ENCODE measurements at regions not wholly inside any gene's neighbourhood (a gene's known extent, or its start where the extent isn't known, plus 50 kb on each side); places are given as distances from the start of the nearest gene placed in this dataset.
A peak's percentile ranks its signal among the peaks of the same experiment; 100 is the strongest.
"Not testable (repeated sequence)": the region's sequence is repeated elsewhere in the genome, so short reads cannot be mapped to it uniquely, and the experiment has no call there.

GRCh38 chrX:42157923-42158322 is 234.6 kb upstream of the CASK start:
- not testable (repeated sequence) for DNase-seq (ENCODE audit: low spot score)

DNA sequence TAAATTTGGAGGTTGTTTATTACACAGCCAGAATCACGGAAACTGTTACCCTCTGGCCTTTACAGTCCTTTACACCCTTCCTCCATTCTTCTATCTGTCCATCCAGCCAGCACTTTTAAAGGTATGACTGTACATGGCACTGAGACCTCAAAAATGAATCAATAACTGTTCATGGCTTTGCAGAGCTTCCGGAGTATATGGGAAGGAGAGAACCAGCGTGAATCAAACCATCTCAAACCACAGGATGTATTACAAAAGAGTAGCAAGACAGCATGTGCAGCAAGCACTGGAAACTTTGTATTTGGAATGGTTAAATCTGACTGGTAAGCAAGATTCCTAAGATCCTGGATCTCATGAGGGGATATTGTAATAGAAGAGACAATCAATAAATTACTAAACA is 228.5 kb upstream of the CASK start:
- DNase-seq (ENCODE audit: low spot score), result no peak

DNA sequence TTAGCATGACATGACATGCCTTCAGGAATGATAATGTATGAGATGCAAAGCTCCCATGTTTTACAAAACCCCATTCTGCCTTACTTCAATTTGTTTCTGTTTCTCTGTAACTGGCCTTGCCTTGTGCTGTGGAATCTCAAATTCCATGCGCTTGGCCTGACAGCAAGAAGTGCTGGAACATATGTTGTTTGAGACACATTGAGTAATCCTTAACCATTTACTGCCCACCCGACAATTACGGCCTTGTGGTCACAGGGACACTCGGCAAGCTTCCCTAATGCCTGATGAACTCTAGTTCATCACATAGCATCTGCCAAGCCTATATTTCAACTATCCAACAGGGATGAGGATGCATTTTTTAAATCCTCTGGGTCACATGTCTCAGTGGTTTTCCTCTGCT is 226.4 kb upstream of the CASK start:
- DNase-seq (ENCODE audit: low spot score), result no peak

- no peak for DNase-seq (ENCODE audit: low spot score)
Measured at GRCh38 chrX:42149281-42149680, 225.9 kb upstream of the CASK start.

GRCh38 chrX:42143866-42144592 is 220.7 kb upstream of the CASK start:
- no peak for DNase-seq (ENCODE audit: low spot score)

DNA sequence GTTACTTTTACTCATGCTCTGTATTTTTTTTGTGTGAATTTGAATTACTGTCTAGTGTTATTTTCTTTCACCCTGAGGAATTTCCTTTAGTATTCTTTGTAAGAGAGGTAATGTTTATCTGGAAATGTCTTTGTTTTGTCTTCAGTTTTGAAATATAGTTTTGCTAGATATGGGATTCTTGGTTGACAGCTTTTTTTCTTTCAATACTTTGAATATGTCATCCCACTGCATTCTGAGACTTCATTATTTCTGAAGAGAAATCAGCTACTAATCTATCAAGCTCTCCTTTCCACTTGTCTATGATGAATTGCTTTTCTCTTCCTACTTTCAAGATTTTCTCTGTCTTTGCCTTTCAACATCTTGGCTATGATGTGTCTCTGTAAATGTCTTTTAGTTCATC is 217.0 kb upstream of the CASK start:
- DNase-seq (ENCODE audit: low spot score), result no peak

GRCh38 chrX:42135583-42136228 is 212.4 kb upstream of the CASK start:
- DNase-seq (ENCODE audit: low spot score), result no peak

DNA sequence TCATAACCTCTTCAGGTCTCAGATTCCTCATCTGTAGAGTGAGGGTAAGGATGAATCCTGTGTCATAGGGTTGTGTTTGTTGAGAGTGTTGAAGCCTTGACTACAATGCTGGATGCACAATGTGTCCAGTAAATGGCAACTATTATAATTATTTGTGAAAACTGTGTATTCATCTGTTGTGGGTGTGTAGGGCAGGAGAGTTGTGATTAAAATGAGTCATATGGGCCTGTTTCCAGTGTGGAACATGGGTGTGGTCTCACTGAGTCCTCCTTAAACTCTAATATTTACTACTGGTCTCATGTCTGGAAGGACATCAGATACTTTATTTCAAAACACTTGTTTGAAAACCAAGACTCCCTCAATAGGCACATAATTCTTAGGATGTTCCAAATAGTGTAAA is 208.5 kb upstream of the CASK start:
- no peak for DNase-seq (ENCODE audit: low spot score)

GRCh38 chrX:42129022-42129940 is 205.9 kb upstream of the CASK start:
- DNase-seq (ENCODE audit: low spot score), result no peak

GRCh38 chrX:42128587-42128986 is 205.2 kb upstream of the CASK start:
- DNase-seq (ENCODE audit: low spot score), result no peak

DNA sequence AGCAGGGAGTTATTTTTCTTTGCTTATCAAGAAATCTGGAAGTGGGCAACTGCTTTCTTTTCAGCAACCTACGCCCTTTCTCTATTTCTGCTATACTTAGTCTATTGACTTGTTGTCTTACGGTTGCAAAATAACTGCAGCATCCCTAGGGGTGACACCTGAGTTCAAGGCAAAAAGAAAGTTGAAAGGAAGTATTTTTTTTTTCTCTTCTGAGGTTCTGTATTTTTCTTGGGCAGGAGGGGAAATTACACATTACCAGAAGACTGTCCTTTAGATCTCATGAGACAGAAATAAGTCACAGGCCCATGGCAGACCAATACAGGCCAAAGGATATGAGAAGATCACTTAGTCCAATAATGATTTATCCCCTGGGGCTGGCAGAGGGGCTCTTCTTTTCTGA is 204.7 kb upstream of the CASK start:
- DNase-seq (ENCODE audit: low spot score), result no peak

GRCh38 chrX:42127563-42127962 is 204.2 kb upstream of the CASK start:
- DNase-seq (ENCODE audit: low spot score), result no peak

DNA sequence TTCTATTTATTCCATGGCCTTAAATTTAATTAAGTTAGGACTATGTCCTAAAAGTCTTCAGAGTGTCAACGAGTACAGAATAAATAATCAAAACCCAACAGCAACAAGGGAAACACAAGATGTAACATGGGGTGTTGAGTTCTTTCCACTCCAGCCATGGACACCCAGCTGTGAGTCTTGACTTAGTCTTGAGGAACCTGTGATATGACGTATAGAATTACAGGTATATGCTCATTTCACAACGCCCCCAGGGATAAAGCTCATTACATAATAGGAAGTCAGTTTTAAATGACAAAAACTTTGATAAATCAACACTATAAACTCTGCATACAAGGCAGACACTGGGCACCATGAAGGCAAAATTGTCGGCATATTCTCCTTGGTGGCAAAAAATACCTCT is 200.0 kb upstream of the CASK start:
- no peak for DNase-seq (ENCODE audit: low spot score)

- no peak for DNase-seq (ENCODE audit: low spot score)
Measured at GRCh38 chrX:42119076-42119475, 195.7 kb upstream of the CASK start.

GRCh38 chrX:42117318-42117717 is 194.0 kb upstream of the CASK start:
- DNase-seq (ENCODE audit: low spot score), result no peak

DNA sequence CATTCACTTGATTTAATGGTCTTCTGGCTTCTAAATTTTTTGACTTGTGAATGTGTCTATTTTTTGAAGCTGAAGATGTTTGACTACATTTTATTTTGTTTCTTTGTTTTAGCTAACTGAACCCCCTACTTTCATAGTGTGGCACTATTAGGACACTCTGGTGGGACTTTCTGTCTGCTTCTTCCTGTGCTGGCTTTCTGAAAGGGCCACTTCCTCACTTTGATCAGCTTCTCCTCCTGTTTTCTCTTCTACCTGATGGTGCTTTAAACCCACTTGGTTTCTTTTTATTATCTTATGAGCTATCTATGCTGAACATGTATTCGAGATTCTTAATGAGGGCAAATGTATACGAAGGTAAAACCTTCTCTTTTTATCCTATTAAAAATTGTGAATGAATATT is 186.1 kb upstream of the CASK start:
- DNase-seq (ENCODE audit: low spot score), result no peak

- no peak for DNase-seq (ENCODE audit: low spot score)
Measured at GRCh38 chrX:42107495-42108488, 184.4 kb upstream of the CASK start.

DNA sequence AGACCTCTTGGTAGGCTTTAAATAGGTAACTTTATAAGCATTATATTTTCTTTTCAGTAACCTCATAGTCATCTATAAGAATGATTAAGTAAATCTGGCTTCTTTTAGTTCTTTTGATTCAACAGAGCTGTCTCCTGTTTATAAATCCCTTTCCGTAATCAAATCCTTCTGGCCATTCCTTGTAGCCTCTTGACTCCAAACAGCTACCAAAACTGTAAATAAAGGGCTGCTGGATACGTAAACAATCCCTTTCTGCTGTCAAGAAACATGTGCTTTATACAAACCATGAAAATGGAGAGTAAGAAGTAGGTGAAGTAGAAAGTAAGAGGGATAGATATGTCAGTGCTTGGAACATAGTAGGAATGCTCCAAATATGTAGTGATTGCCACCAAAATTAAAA is 183.2 kb upstream of the CASK start:
- no peak for DNase-seq (ENCODE audit: low spot score)

- no peak for DNase-seq (ENCODE audit: low spot score)
Measured at GRCh38 chrX:42102586-42103282, 179.4 kb upstream of the CASK start.

- peak; percentile 51 for DNase-seq (ENCODE audit: low spot score)
Measured at GRCh38 chrX:42098900-42099299, 175.5 kb upstream of the CASK start.

- DNase-seq (ENCODE audit: low spot score), result no peak
Measured at GRCh38 chrX:42097486-42097885, 174.1 kb upstream of the CASK start.

Data from SK-N-DZ (cell line).